Upper lobe of left lung (tissue), 6 donors: ENCODE measurements at regions not wholly inside any gene's neighbourhood (a gene's known extent, or its start where the extent isn't known, plus 50 kb on each side); places are given as distances from the start of the nearest gene placed in this dataset.
A peak's percentile ranks its signal among the peaks of the same experiment; 100 is the strongest.

Experiments used
- ATAC-seq, 2 donors: fragments of 200-7000 bp; cut with Tn5 transposase; one replicate each; pipeline ENCODE4 v1.9.1; 2022; ENCODE audit warnings: mild to moderate bottlenecking in 2 of 2, moderate library complexity in 2 of 2; ENCODE audit not compliant: low FRiP score in 2 of 2
- DNase-seq, 2 donors: peaks; one replicate each; pipeline ENCODE4 v3.0.0-alpha.2; 2019 to 2020
- H3K27ac ChIP-seq, 4 donors: fragments of 200-600 bp; sonication (generic); one replicate each; pipeline ENCODE4 v1.5.1; 2016 to 2019
- H3K27me3 ChIP-seq, 4 donors: fragments of 200-600 bp; sonication (generic); one replicate each; pipeline ENCODE4 v1.5.1; 2017 to 2019
- H3K36me3 ChIP-seq, 4 donors: fragments of 200-600 bp; sonication (generic); one replicate each; pipeline ENCODE4 v1.5.1; 2016 to 2019
- H3K4me1 ChIP-seq, 4 donors: fragments of 200-600 bp; sonication (generic); one replicate each; pipeline ENCODE4 v1.5.1; 2018 to 2019
- H3K4me3 ChIP-seq, 4 donors: fragments of 200-600 bp; sonication (generic); one replicate each; pipeline ENCODE4 v1.5.1; 2017 to 2019; ENCODE audit warnings: mild to moderate bottlenecking in 2 of 4, moderate library complexity in 1 of 4
- H3K9me3 ChIP-seq, 4 donors: fragments of 200-600 bp; sonication (generic); one replicate each; pipeline ENCODE4 v1.5.1; 2018 to 2019
- EP300 ChIP-seq, 4 donors: sonication (generic); formaldehyde crosslinking; IDR thresholded peaks; one replicate each; pipeline ENCODE4 v1.5.1; 2017; ENCODE audit warnings: antibody characterized with exemption in 4 of 4, control low read depth in 2 of 4
- POLR2A ChIP-seq, 4 donors: fragments of 450-650 bp; IDR thresholded peaks; one replicate each; pipeline ENCODE4 v1.5.1; 2016 to 2017; ENCODE audit warnings: antibody characterized with exemption in 4 of 4, mild to moderate bottlenecking in 2 of 4
- POLR2AphosphoS5 ChIP-seq, 2 donors: sonication (generic); formaldehyde crosslinking; IDR thresholded peaks; one replicate each; pipeline ENCODE4 v1.5.1; 2017; ENCODE audit warnings: antibody characterized with exemption in 2 of 2
- WGBS, 2 donors: methylation state at CpG; one replicate each; pipeline ENCODE4 v1.1.5; 2017 to 2018; 5-methylcytosine and 5-hydroxymethylcytosine counted together
- TF ChIP-seq, protein P1 (sequence below), 6 experiments: fragments of 450-650 bp in 4 of 6; fragments of 200-600 bp in 2 of 6; sonication (generic) in 2 of 6; IDR thresholded peaks; one replicate each; pipeline ENCODE4 v1.5.1; 2016 to 2019; ENCODE audit warnings: antibody characterized with exemption in 6 of 6
- donor health status: DM: no; HTN: no; CAD: no; lungs with moderate emphysema.
- donor health status: DM: no; HTN: yes; CAD: no; lungs with severe emphysema.

- H3K4me1 ChIP-seq = peaks cover 0 to 12% (median 0%) of the 10 kb centered on the region in 4 donors
- no peaks in the 10 kb centered on the region for H3K27me3 ChIP-seq
- H3K4me3 ChIP-seq = no peak overlapping the region
- 85 to 86% methylated on average over 2 of the region's 2 CpGs for WGBS, 2 donors
- no peaks in the 10 kb centered on the region for H3K9me3 ChIP-seq
- ATAC-seq = no peak
- H3K36me3 ChIP-seq = no peaks in the 10 kb centered on the region
- no peak for DNase-seq
- TF ChIP-seq, protein P1, sequence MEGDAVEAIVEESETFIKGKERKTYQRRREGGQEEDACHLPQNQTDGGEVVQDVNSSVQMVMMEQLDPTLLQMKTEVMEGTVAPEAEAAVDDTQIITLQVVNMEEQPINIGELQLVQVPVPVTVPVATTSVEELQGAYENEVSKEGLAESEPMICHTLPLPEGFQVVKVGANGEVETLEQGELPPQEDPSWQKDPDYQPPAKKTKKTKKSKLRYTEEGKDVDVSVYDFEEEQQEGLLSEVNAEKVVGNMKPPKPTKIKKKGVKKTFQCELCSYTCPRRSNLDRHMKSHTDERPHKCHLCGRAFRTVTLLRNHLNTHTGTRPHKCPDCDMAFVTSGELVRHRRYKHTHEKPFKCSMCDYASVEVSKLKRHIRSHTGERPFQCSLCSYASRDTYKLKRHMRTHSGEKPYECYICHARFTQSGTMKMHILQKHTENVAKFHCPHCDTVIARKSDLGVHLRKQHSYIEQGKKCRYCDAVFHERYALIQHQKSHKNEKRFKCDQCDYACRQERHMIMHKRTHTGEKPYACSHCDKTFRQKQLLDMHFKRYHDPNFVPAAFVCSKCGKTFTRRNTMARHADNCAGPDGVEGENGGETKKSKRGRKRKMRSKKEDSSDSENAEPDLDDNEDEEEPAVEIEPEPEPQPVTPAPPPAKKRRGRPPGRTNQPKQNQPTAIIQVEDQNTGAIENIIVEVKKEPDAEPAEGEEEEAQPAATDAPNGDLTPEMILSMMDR (IDR thresholded peaks at IDR 0.05) = no peak
- no peak for TF ChIP-seq EP300 (IDR thresholded peaks at IDR 0.05)
- no peak for TF ChIP-seq POLR2A (IDR thresholded peaks at IDR 0.05)
- TF ChIP-seq POLR2AphosphoS5 (IDR thresholded peaks at IDR 0.05) = no peak
- no peak overlapping the region for H3K27ac ChIP-seq
Observed at GRCh38 chr2:146949400-146949799, 895.4 kb upstream of the ACVR2A start.

GRCh38 chr2:146944601-146945000 is 900.2 kb upstream of the ACVR2A start:
- Histone ChIP-seq H3K27me3 (no peaks in the 10 kb centered on the region), H3K36me3 (no peaks in the 10 kb centered on the region), H3K4me1 (peaks cover 0 to 5% (median 3%) of the 10 kb centered on the region in 4 donors), H3K4me3 (no peak overlapping the region), H3K9me3 (no peaks in the 10 kb centered on the region), H3K27ac (no peak overlapping the region)
- no peak for ATAC-seq
- TF ChIP-seq POLR2AphosphoS5 (IDR thresholded peaks at IDR 0.05) (no peak), POLR2A (IDR thresholded peaks at IDR 0.05) (no peak), EP300 (IDR thresholded peaks at IDR 0.05) (no peak)
- TF ChIP-seq, protein P1 (IDR thresholded peaks at IDR 0.05) = no peak
- no peak for DNase-seq
- 64 to 69% methylated on average over 4 of the region's 4 CpGs for WGBS, 2 donors

GRCh38 chr2:146939991-146940685 is 904.7 kb upstream of the ACVR2A start:
- peak overlapping the region in 2 of 4 donors; percentile 4 to 28 for H3K27ac ChIP-seq
- WGBS, 2 donors = 27 to 38% methylated on average over 5 of the region's 5 CpGs

GRCh38 chr2:146934921-146935320 is 909.9 kb upstream of the ACVR2A start:
- H3K36me3 ChIP-seq = no peaks in the 10 kb centered on the region
- no peak for ATAC-seq
- no peak for DNase-seq
- peaks cover 0 to 5% (median 4%) of the 10 kb centered on the region in 4 donors for H3K4me1 ChIP-seq
- H3K27ac ChIP-seq = no peak overlapping the region
- no peaks in the 10 kb centered on the region for H3K27me3 ChIP-seq
- 55 to 70% methylated on average over 1 of the region's 1 CpG for WGBS, 2 donors
- H3K4me3 ChIP-seq = no peak overlapping the region
- H3K9me3 ChIP-seq = no peaks in the 10 kb centered on the region
- TF ChIP-seq EP300 (IDR thresholded peaks at IDR 0.05) = no peak
- no peak for TF ChIP-seq POLR2AphosphoS5 (IDR thresholded peaks at IDR 0.05)
- no peak for TF ChIP-seq POLR2A (IDR thresholded peaks at IDR 0.05)
- TF ChIP-seq, protein P1 (IDR thresholded peaks at IDR 0.05) = no peak

More at GRCh38 chr2:146939991-146940685, 904.7 kb upstream of the ACVR2A start:
- no peaks in the 10 kb centered on the region for H3K27me3 ChIP-seq
- ATAC-seq (no peak), DNase-seq (no peak)
- H3K36me3 ChIP-seq = no peaks in the 10 kb centered on the region
- no peak overlapping the region for H3K4me3 ChIP-seq
- peaks cover 0 to 6% (median 5%) of the 10 kb centered on the region in 4 donors for H3K4me1 ChIP-seq
- H3K9me3 ChIP-seq = no peaks in the 10 kb centered on the region
- TF ChIP-seq POLR2A (IDR thresholded peaks at IDR 0.05) = no peak
- no peak for TF ChIP-seq EP300 (IDR thresholded peaks at IDR 0.05)
- TF ChIP-seq, protein P1 (IDR thresholded peaks at IDR 0.05) = no peak
- no peak for TF ChIP-seq POLR2AphosphoS5 (IDR thresholded peaks at IDR 0.05)

DNA sequence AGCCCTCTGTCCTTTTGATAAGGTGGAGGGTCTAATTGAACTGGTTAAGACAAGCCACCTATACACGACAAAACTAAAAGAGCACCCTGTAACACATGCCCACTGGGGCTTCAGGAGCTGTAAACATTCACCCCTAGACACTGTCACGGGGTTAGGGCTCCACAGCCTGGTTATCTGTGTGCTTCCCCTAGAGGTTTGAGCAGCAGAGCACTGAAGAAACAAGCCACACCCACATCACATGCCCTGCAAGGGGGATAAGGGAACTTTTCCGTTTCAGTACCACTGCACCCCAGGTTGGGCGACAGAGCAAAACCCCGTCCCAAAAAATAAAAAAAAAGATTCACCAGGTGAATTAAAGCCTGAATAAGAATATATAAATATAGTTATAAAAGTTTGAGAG is 913.7 kb upstream of the ACVR2A start:
- Histone ChIP-seq H3K27me3 (no peaks in the 10 kb centered on the region), H3K27ac (no peak overlapping the region), H3K4me1 (no peaks in the 10 kb centered on the region), H3K36me3 (no peaks in the 10 kb centered on the region), H3K4me3 (no peak overlapping the region), H3K9me3 (no peaks in the 10 kb centered on the region)
- WGBS, 2 donors = 84 to 86% methylated on average over 5 of the region's 5 CpGs
- DNase-seq (no peak), ATAC-seq (no peak)
- TF ChIP-seq, protein P1 (IDR thresholded peaks at IDR 0.05) = no peak
- TF ChIP-seq POLR2AphosphoS5 (IDR thresholded peaks at IDR 0.05) = no peak
- no peak for TF ChIP-seq POLR2A (IDR thresholded peaks at IDR 0.05)
- no peak for TF ChIP-seq EP300 (IDR thresholded peaks at IDR 0.05)
